ENCODE measurements at regions not wholly inside any gene's neighbourhood (a gene's known extent, or its start where the extent isn't known, plus 50 kb on each side); places are given as distances from the start of the nearest gene placed in this dataset.
"Not testable (repeated sequence)": the region's sequence is repeated elsewhere in the genome, so short reads cannot be mapped to it uniquely, and the experiment has no call there.

- DNase-seq (ENCODE audit: low read depth): no peak
These were observed 72.2 kb downstream of the CRLF2 start for GRCh38 chrX:1140236-1140681.

GRCh38 chrX:1139185-1139500 is 73.3 kb downstream of the CRLF2 start:
- DNase-seq (ENCODE audit: low read depth): no peak

- no peak for DNase-seq (ENCODE audit: low read depth)
These were observed 73.8 kb downstream of the CRLF2 start for GRCh38 chrX:1138476-1139184.

- no peak for DNase-seq (ENCODE audit: low read depth)
These were observed 74.9 kb downstream of the CRLF2 start for GRCh38 chrX:1137531-1137930.

- not testable (repeated sequence) for DNase-seq (ENCODE audit: low read depth)
These were observed 75.9 kb downstream of the CRLF2 start for GRCh38 chrX:1136582-1136981.

GRCh38 chrX:1134976-1135375 is 77.5 kb downstream of the CRLF2 start:
- DNase-seq (ENCODE audit: low read depth): no peak

- no peak for DNase-seq (ENCODE audit: low read depth)
These were observed 78.3 kb downstream of the CRLF2 start for GRCh38 chrX:1134156-1134555.

- DNase-seq (ENCODE audit: low read depth): no peak
These were observed 85.7 kb downstream of the CRLF2 start for GRCh38 chrX:1126738-1127137.

GRCh38 chrX:1124531-1124930 is 87.9 kb downstream of the CRLF2 start:
- no peak for DNase-seq (ENCODE audit: low read depth)

GRCh38 chrX:1122851-1123250 is 89.6 kb downstream of the CRLF2 start:
- DNase-seq (ENCODE audit: low read depth): not testable (repeated sequence)

- DNase-seq (ENCODE audit: low read depth): no peak
These were observed 93.2 kb downstream of the CRLF2 start for GRCh38 chrX:1119275-1119674.

- no peak for DNase-seq (ENCODE audit: low read depth)
These were observed 93.8 kb downstream of the CRLF2 start for GRCh38 chrX:1118572-1119199.

- DNase-seq (ENCODE audit: low read depth): not testable (repeated sequence)
These were observed 97.0 kb downstream of the CRLF2 start for GRCh38 chrX:1115411-1115810.

GRCh38 chrX:1112321-1112720 is 100.1 kb downstream of the CRLF2 start:
- no peak for DNase-seq (ENCODE audit: low read depth)

GRCh38 chrX:1111601-1112300 is 100.7 kb downstream of the CRLF2 start:
- DNase-seq (ENCODE audit: low read depth): no peak

GRCh38 chrX:1109580-1110119 is 102.8 kb downstream of the CRLF2 start:
- no peak for DNase-seq (ENCODE audit: low read depth)

GRCh38 chrX:1108501-1109445 is 103.7 kb downstream of the CRLF2 start:
- DNase-seq (ENCODE audit: low read depth): no peak

- DNase-seq (ENCODE audit: low read depth): no peak
These were observed 105.8 kb downstream of the CRLF2 start for GRCh38 chrX:1106478-1107210.

- no peak for DNase-seq (ENCODE audit: low read depth)
These were observed 106.6 kb downstream of the CRLF2 start for GRCh38 chrX:1105671-1106419.

- DNase-seq (ENCODE audit: low read depth): not testable (repeated sequence)
These were observed 107.4 kb downstream of the CRLF2 start for GRCh38 chrX:1105031-1105430.

All from fibroblast of gingiva (primary cell).